ENCODE measurements at regions not wholly inside any gene's neighbourhood (a gene's known extent, or its start where the extent isn't known, plus 50 kb on each side); places are given as distances from the start of the nearest gene placed in this dataset.
"Not testable (repeated sequence)": the region's sequence is repeated elsewhere in the genome, so short reads cannot be mapped to it uniquely, and the experiment has no call there.

- not testable (repeated sequence) for DNase-seq (ENCODE audit: low read depth in 4 of 4, low spot score in 2 of 4)
Observed at GRCh38 chr1:146521804-146522203, 293.0 kb upstream of the NOTCH2NLA start.

GRCh38 chr1:146513754-146514153 is 284.9 kb upstream of the NOTCH2NLA start:
- not testable (repeated sequence) for DNase-seq (ENCODE audit: low read depth in 4 of 4, low spot score in 2 of 4)

- DNase-seq (ENCODE audit: low read depth in 4 of 4, low spot score in 2 of 4), result not testable (repeated sequence)
Observed at GRCh38 chr1:146511047-146511777, 282.4 kb upstream of the NOTCH2NLA start.

- DNase-seq (ENCODE audit: low read depth in 4 of 4, low spot score in 2 of 4), result not testable (repeated sequence)
Observed at GRCh38 chr1:146510248-146510983, 281.6 kb upstream of the NOTCH2NLA start.

- not testable (repeated sequence) for DNase-seq (ENCODE audit: low read depth in 4 of 4, low spot score in 2 of 4)
Observed at GRCh38 chr1:146504121-146504520, 275.3 kb upstream of the NOTCH2NLA start.

GRCh38 chr1:146487555-146487954 is 258.7 kb upstream of the NOTCH2NLA start:
- DNase-seq (ENCODE audit: low read depth in 4 of 4, low spot score in 2 of 4), result not testable (repeated sequence)

- not testable (repeated sequence) for DNase-seq (ENCODE audit: low read depth in 4 of 4, low spot score in 2 of 4)
Observed at GRCh38 chr1:146487155-146487554, 258.3 kb upstream of the NOTCH2NLA start.

- not testable (repeated sequence) for DNase-seq (ENCODE audit: low read depth in 4 of 4, low spot score in 2 of 4)
Observed at GRCh38 chr1:146486300-146487014, 257.6 kb upstream of the NOTCH2NLA start.

GRCh38 chr1:146484195-146484594 is 255.4 kb upstream of the NOTCH2NLA start:
- not testable (repeated sequence) for DNase-seq (ENCODE audit: low read depth in 4 of 4, low spot score in 2 of 4)

GRCh38 chr1:146479188-146479587 is 250.4 kb upstream of the NOTCH2NLA start:
- DNase-seq (ENCODE audit: low read depth in 4 of 4, low spot score in 2 of 4), result not testable (repeated sequence)

- DNase-seq (ENCODE audit: low read depth in 4 of 4, low spot score in 2 of 4), result not testable (repeated sequence)
Observed at GRCh38 chr1:146478125-146478720, 249.4 kb upstream of the NOTCH2NLA start.

- not testable (repeated sequence) for DNase-seq (ENCODE audit: low read depth in 4 of 4, low spot score in 2 of 4)
Observed at GRCh38 chr1:146475086-146475485, 246.3 kb upstream of the NOTCH2NLA start.

GRCh38 chr1:146474216-146474615 is 245.4 kb upstream of the NOTCH2NLA start:
- DNase-seq (ENCODE audit: low read depth in 4 of 4, low spot score in 2 of 4), result not testable (repeated sequence)

- DNase-seq (ENCODE audit: low read depth in 4 of 4, low spot score in 2 of 4), result peak in 1 of 4 donors; percentile 55
Observed at GRCh38 chr1:146472192-146472861, 243.5 kb upstream of the NOTCH2NLA start.

GRCh38 chr1:146459939-146460338 is 231.1 kb upstream of the NOTCH2NLA start:
- DNase-seq (ENCODE audit: low read depth in 4 of 4, low spot score in 2 of 4), result not testable (repeated sequence)

GRCh38 chr1:146459308-146459707 is 230.5 kb upstream of the NOTCH2NLA start:
- not testable (repeated sequence) for DNase-seq (ENCODE audit: low read depth in 4 of 4, low spot score in 2 of 4)

GRCh38 chr1:146448877-146449246 is 220.0 kb upstream of the NOTCH2NLA start:
- not testable (repeated sequence) for DNase-seq (ENCODE audit: low read depth in 4 of 4, low spot score in 2 of 4)

- DNase-seq (ENCODE audit: low read depth in 4 of 4, low spot score in 2 of 4), result not testable (repeated sequence)
Observed at GRCh38 chr1:146448212-146448876, 219.5 kb upstream of the NOTCH2NLA start.

GRCh38 chr1:146443871-146444222 is 215.0 kb upstream of the NOTCH2NLA start:
- DNase-seq (ENCODE audit: low read depth in 4 of 4, low spot score in 2 of 4), result not testable (repeated sequence)

Data from left renal cortex interstitium (tissue), 4 donors.